KBM-7 (cell line): ENCODE measurements at regions not wholly inside any gene's neighbourhood (a gene's known extent, or its start where the extent isn't known, plus 50 kb on each side); places are given as distances from the start of the nearest gene placed in this dataset.

Experiments
- DNase-seq: peaks from one replicate; pipeline ENCODE4 v3.0.0-alpha.2; 2015
- in situ Hi-C: fragments of 300-500 bp; cut with MboI; formaldehyde crosslinking; loops from 2 replicates; pipeline ENCODE4 v1.14.3; 2020; ENCODE audit warnings: low sequenced_read_pairs, low pct_unique_long_range_greater_than_20kb, mixed read lengths

DNA sequence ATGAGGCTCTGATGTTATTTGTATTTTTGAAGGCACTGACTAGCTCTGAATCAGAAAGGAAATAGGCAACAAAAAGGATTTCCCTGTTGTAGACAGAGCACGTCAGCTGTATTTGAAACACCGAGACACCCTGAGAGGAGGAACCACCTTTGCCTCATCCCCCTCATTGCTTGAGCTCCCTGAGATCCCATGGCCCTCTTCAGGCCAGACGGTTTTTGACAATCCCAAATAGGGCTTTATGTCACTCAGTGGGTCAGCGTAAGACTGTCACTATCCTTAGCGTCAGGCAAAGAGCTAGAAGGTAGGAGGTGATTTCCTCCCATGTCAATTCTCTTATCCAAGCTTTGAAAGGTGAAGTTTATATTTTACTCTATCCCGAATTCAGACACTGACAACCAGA, 254.3 kb downstream of the ZNF621 start:
- in situ Hi-C loops, result no loop called here
- no peak for DNase-seq

DNA sequence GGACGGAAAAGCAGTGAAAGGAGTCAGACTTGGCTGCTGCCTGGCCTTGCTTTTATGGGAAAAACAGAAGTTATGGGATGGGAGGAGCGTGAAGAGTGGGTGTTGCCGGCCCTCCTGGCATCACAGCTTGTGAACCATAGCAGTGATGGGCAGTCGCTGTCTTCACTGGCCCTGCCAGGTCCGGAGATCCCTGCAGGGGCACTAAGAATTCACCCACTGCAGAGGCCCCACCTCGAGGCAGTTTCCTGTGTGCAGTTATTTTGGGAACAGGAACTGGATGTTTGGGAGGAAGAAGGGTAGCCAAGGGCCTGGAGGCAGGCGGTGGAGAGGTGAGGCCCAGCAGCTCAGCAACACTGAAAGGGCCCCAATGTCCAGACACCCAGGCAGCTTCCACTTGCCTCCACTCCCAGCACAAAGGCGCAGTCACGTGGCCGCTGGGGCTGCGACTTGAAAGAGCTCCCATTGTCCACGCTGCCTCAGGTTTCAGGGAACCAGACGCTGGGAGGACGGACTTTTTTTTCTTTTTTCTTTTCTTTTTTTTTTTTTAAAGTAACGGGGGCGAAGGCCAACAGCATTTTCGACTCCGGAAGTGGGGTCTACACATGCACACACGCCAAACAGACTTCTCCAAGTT, 255.6 kb downstream of the ZNF621 start:
- DNase-seq, result no peak
- in situ Hi-C loops, result no loop called here

GRCh38 chr3:40780925-40781406, 256.2 kb downstream of the ZNF621 start:
- DNase-seq, result no peak
- in situ Hi-C loops, result no loop called here

- no peak for DNase-seq
- in situ Hi-C loops, result no loop called here
Measured at GRCh38 chr3:40782111-40782721, 257.5 kb downstream of the ZNF621 start.

DNA sequence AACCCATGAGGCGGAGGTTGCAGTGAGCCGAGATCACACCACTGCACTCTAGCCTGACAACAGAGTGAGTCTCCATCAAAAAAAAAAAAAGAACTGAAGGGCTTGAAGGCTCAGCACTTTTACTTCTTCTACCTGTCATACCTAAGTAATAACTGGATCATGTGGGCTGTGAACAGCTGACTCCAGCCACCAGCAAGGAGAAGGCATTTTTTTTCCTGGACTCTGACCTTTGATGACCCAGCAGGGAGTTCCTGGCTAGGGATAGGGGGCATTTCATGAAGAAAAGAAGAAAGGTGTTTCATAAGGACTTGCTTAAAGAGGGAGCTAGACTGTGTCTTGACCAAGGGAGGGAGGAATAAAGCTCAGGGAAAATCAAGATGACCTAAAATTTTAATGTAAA, 266.0 kb downstream of the ZNF621 start:
- no peak for DNase-seq
- in situ Hi-C loops, result no loop called here

- no peak for DNase-seq
- in situ Hi-C loops, result no loop called here
Measured at GRCh38 chr3:40793730-40794129, 269.0 kb downstream of the ZNF621 start.

DNA sequence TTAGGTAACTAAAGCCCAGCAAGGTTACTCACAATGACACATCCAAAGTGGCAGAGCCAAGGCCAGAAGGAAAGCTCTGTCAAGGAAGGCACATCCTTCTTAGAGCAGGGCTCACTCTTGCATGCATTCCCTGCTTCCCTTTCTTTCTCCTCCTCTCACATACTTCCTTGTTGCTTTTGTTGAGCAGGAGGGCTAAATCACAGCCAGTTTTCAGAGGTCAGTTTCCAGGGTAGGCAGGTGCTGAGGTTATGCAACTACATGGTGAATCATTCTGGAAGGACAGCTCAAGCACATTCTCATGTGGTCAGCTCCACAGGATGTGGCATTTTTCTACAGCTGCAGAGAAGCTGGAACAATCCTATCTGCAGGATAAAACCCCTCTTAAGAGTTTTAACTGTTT, 275.6 kb downstream of the ZNF621 start:
- no peak for DNase-seq
- in situ Hi-C loops, result no loop called here

- DNase-seq, result no peak
- in situ Hi-C loops, result no loop called here
Measured at GRCh38 chr3:40801284-40801741, 276.6 kb downstream of the ZNF621 start.

GRCh38 chr3:40803311-40803710, 278.6 kb downstream of the ZNF621 start:
- in situ Hi-C loops, result no loop called here
- no peak for DNase-seq

DNA sequence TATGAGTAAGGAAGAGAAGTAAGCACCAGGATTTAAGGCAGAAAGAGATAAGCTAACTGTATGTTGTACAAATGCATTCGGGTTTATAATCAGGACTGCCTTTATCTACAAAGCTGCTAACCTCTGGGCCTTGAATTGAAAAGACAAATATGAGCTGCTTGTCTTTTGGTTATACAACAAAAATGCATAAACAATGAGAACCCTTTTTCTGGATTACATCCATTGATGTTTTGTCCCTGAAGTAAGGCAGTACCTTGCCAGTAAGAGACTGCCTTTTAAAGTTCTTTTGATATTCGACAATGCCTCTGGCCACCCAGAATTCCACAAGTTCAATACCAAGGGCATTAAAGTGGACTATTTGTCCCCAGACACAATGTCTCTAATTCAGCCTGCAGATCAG, 280.7 kb downstream of the ZNF621 start:
- in situ Hi-C loops, result no loop called here
- no peak for DNase-seq

GRCh38 chr3:40810813-40811212, 286.1 kb downstream of the ZNF621 start:
- no peak for DNase-seq
- in situ Hi-C loops, result no loop called here

DNA sequence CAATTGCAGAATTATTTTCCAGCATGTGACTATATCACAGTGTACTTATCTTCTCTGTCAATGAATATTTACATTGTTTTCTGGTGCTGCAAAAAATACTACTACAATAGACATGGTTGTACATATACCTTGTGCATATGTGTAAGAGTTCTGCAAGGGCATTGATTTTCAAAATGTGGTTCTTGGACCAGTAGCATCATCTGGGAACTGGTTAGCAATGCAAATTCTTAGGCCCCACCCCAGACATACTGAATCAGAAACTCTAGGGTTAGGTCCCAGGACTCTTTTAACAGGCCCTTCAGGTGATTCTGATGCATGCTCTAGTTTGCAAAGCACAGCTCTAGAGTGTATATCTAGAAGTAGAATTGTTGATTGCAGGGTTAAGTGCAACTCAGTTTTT, 292.3 kb downstream of the ZNF621 start:
- in situ Hi-C loops, result no loop called here

GRCh38 chr3:40821315-40821714, 296.6 kb downstream of the ZNF621 start:
- in situ Hi-C loops, result no loop called here
- DNase-seq, result no peak

More for the DNA sequence above, 292.3 kb downstream of the ZNF621 start:
- DNase-seq, result no peak

- DNase-seq, result no peak
- in situ Hi-C loops, result no loop called here
Measured at GRCh38 chr3:40827226-40827625, 302.5 kb downstream of the ZNF621 start.

- in situ Hi-C loops, result no loop called here
- DNase-seq, result no peak
Measured at GRCh38 chr3:40827942-40828688, 303.4 kb downstream of the ZNF621 start.

GRCh38 chr3:40828741-40829415, 304.1 kb downstream of the ZNF621 start:
- no peak for DNase-seq
- in situ Hi-C loops, result no loop called here

- in situ Hi-C loops, result no loop called here
Measured at GRCh38 chr3:40829876-40830275, 305.1 kb downstream of the ZNF621 start.

GRCh38 chr3:40837300-40837699, 312.5 kb downstream of the ZNF621 start:
- in situ Hi-C loops, result no loop called here
- DNase-seq, result no peak

More at GRCh38 chr3:40829876-40830275, 305.1 kb downstream of the ZNF621 start:
- DNase-seq, result no peak

GRCh38 chr3:40841131-40841530, 316.4 kb downstream of the ZNF621 start:
- in situ Hi-C loops, result no loop called here
- DNase-seq, result no peak
